Large intestine (tissue), 3 donors: ENCODE measurements at regions not wholly inside any gene's neighbourhood (a gene's known extent, or its start where the extent isn't known, plus 50 kb on each side); places are given as distances from the start of the nearest gene placed in this dataset.
A peak's percentile ranks its signal among the peaks of the same experiment; 100 is the strongest.
"Not testable (repeated sequence)": the region's sequence is repeated elsewhere in the genome, so short reads cannot be mapped to it uniquely, and the experiment has no call there.

ENCODE experiments used
- DNase-seq, 2 donors: peaks; one replicate each; pipeline versions ENCODE4 v3.0.0 to v3.0.0-alpha.2; 2013
- H3K27ac ChIP-seq: one replicate; pipeline ENCODE4 v1.5.1; 2013; ENCODE audit warnings: low read length
- H3K27me3 ChIP-seq: 2 replicates; pipeline ENCODE4 v1.6.1; 2013; ENCODE audit warnings: low read length; ENCODE audit not compliant: control insufficient read depth, insufficient read depth
- H3K36me3 ChIP-seq: 2 replicates; pipeline ENCODE4 v1.6.1; 2013; ENCODE audit warnings: low read length; ENCODE audit not compliant: control insufficient read depth, insufficient read depth
- H3K4me1 ChIP-seq: one replicate; pipeline ENCODE4 v1.6.1; 2013; ENCODE audit warnings: low read length; ENCODE audit not compliant: control insufficient read depth, insufficient read depth
- H3K4me3 ChIP-seq: one replicate; pipeline ENCODE4 v1.5.1; 2013; ENCODE audit warnings: low read length
- H3K9me3 ChIP-seq: one replicate; pipeline ENCODE4 v1.6.1; 2013; ENCODE audit warnings: mild to moderate bottlenecking, low read depth, low read length, moderate library complexity; ENCODE audit not compliant: control insufficient read depth
- WGBS: methylation state at CpG from one replicate; pipeline ENCODE4 v1.1.5; 2013; ENCODE audit warnings: low lambda C conversion rate; ENCODE audit not compliant: insufficient coverage; 5-methylcytosine and 5-hydroxymethylcytosine counted together

- H3K27me3 ChIP-seq, result no peaks in the 10 kb centered on the region
- no peak for DNase-seq
- WGBS, result no CpG with 5 or more reads among the region's 22 CpGs
Measured at GRCh38 chr12:131222329-131223139, 268.8 kb downstream of the ADGRD1 start.

DNA sequence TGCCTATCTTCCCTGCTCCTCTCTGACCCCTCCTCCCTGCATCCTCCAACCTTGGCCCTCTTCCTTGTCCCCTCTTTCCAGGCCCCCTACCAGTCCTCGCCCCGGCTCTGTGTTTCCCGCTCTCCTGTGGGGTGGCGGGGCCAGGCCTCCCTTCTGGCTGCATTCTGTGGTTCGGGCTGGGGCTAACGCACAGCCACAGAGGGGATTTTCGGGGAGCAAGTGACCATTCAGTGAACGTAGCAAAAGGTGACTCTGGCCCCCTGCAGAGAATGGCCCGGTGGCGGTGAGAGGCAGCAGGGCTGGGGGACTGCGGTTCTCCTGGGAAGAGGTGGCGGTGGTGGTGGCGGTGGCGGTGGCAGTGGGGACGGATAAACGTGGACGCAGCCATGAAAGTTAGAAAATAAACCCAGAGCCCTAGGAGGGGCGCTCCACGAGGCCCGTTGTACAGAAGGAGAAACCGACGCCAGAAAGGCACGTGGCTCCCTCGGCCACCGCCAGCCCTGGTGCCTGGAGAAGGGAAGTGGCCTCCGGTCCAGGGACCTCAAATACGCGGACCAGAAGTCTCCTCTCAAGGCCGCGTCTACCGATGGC is 269.6 kb downstream of the ADGRD1 start:
- WGBS, result 100% methylated on average over 1 of the region's 31 CpGs
- H3K4me1 ChIP-seq, result peaks cover 40% of the 10 kb centered on the region

More at GRCh38 chr12:131222329-131223139, 268.8 kb downstream of the ADGRD1 start:
- peaks cover 47% of the 10 kb centered on the region for H3K4me1 ChIP-seq
- H3K27ac ChIP-seq, result peak overlapping the region; percentile 48
- no peaks in the 10 kb centered on the region for H3K36me3 ChIP-seq
- no peak overlapping the region for H3K4me3 ChIP-seq
- peaks cover 17% of the 10 kb centered on the region for H3K9me3 ChIP-seq

GRCh38 chr12:131223791-131224225 is 270.1 kb downstream of the ADGRD1 start:
- Histone ChIP-seq H3K4me3 (no peak overlapping the region), H3K9me3 (peaks cover 20% of the 10 kb centered on the region), H3K36me3 (no peaks in the 10 kb centered on the region), H3K27me3 (no peaks in the 10 kb centered on the region), H3K27ac (no peak overlapping the region), H3K4me1 (peaks cover 35% of the 10 kb centered on the region)
- no peak for DNase-seq
- no CpG with 5 or more reads among the region's 13 CpGs for WGBS

More for the DNA sequence above, 269.6 kb downstream of the ADGRD1 start:
- peaks cover 20% of the 10 kb centered on the region for H3K9me3 ChIP-seq
- no peak for DNase-seq
- no peaks in the 10 kb centered on the region for H3K36me3 ChIP-seq
- H3K27ac ChIP-seq, result no peak overlapping the region
- H3K4me3 ChIP-seq, result no peak overlapping the region
- H3K27me3 ChIP-seq, result no peaks in the 10 kb centered on the region

GRCh38 chr12:131224226-131225065 is 270.7 kb downstream of the ADGRD1 start:
- no CpG with 5 or more reads among the region's 17 CpGs for WGBS
- H3K27me3 ChIP-seq, result not testable (repeated sequence)

GRCh38 chr12:131225066-131225380 is 271.3 kb downstream of the ADGRD1 start:
- not testable (repeated sequence) for H3K27ac ChIP-seq, H3K4me3 ChIP-seq, H3K36me3 ChIP-seq, H3K27me3 ChIP-seq, DNase-seq
- WGBS, result no CpG with 5 or more reads among the region's 12 CpGs
- H3K4me1 ChIP-seq, result peaks cover 36% of the 10 kb centered on the region
- peaks cover 20% of the 10 kb centered on the region for H3K9me3 ChIP-seq

More at GRCh38 chr12:131224226-131225065, 270.7 kb downstream of the ADGRD1 start:
- not testable (repeated sequence) for DNase-seq, H3K4me3 ChIP-seq, H3K36me3 ChIP-seq, H3K27ac ChIP-seq
- peaks cover 35% of the 10 kb centered on the region for H3K4me1 ChIP-seq
- H3K9me3 ChIP-seq, result peaks cover 20% of the 10 kb centered on the region

GRCh38 chr12:131226345-131227265 is 272.9 kb downstream of the ADGRD1 start:
- Histone ChIP-seq H3K27ac (no peak overlapping the region), H3K36me3 (no peaks in the 10 kb centered on the region), H3K4me3 (no peak overlapping the region), H3K9me3 (peaks cover 24% of the 10 kb centered on the region), H3K27me3 (no peaks in the 10 kb centered on the region), H3K4me1 (peaks cover 38% of the 10 kb centered on the region)
- no CpG with 5 or more reads among the region's 12 CpGs for WGBS
- DNase-seq, result no peak

GRCh38 chr12:131227641-131228040 is 273.9 kb downstream of the ADGRD1 start:
- peaks cover 27% of the 10 kb centered on the region for H3K9me3 ChIP-seq
- not testable (repeated sequence) for H3K36me3 ChIP-seq, H3K27ac ChIP-seq, H3K27me3 ChIP-seq, DNase-seq, H3K4me3 ChIP-seq
- H3K4me1 ChIP-seq, result peaks cover 29% of the 10 kb centered on the region
- WGBS, result no CpG with 5 or more reads among the region's 22 CpGs

DNA sequence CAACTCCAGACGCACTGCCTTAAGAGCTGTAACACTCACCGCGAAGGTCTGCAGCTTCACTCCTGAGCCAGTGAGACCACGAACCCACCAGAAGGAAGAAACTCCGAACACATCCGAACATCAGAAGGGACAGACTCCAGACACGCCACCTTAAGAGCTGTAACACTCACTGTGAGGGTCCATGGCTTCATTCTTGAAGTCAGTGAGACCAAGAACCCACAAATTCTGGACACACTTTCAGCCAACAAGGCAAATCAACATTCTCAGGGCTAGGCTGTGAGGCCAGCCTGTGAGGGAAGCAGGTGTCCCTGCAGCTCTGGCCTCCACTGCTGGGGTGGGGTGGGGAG is 275.3 kb downstream of the ADGRD1 start:
- H3K36me3 ChIP-seq, H3K4me3 ChIP-seq, DNase-seq, H3K27me3 ChIP-seq: not testable (repeated sequence)
- Histone ChIP-seq H3K4me1 (peaks cover 22% of the 10 kb centered on the region), H3K9me3 (peaks cover 19% of the 10 kb centered on the region), H3K27ac (peak overlapping the region; percentile 82)
- WGBS, result no CpG with 5 or more reads among the region's 7 CpGs

- peak overlapping the region; percentile 18 for H3K4me3 ChIP-seq
Measured at GRCh38 chr12:131229426-131230339, 276.0 kb downstream of the ADGRD1 start.

More at GRCh38 chr12:131229426-131230339, 276.0 kb downstream of the ADGRD1 start:
- no peaks in the 10 kb centered on the region for H3K36me3 ChIP-seq
- H3K27ac ChIP-seq, result peak overlapping the region; percentile 82
- no peaks in the 10 kb centered on the region for H3K27me3 ChIP-seq
- H3K4me1 ChIP-seq, result peaks cover 22% of the 10 kb centered on the region
- DNase-seq, result peak; percentile 49 to 88
- peaks cover 15% of the 10 kb centered on the region for H3K9me3 ChIP-seq
- no CpG with 5 or more reads among the region's 17 CpGs for WGBS
